ENCODE measurements at regions not wholly inside any gene's neighbourhood (a gene's known extent, or its start where the extent isn't known, plus 50 kb on each side); places are given as distances from the start of the nearest gene placed in this dataset.

GRCh38 chr4:66777097-66777496 is 768.2 kb downstream of the CENPC start:
- TF ChIP-seq BHLHE40 (IDR thresholded peaks at IDR 0.05; ENCODE audit: borderline replicate concordance) (no peak), FOXA1 (IDR thresholded peaks at IDR 0.05) (no peak), SP1 (IDR thresholded peaks at IDR 0.05) (no peak), FOXM1 (IDR thresholded peaks at IDR 0.05; ENCODE audit: borderline replicate concordance) (no peak)
